OCI-LY1 (cell line): ENCODE measurements at regions not wholly inside any gene's neighbourhood (a gene's known extent, or its start where the extent isn't known, plus 50 kb on each side); places are given as distances from the start of the nearest gene placed in this dataset.
"Not testable (repeated sequence)": the region's sequence is repeated elsewhere in the genome, so short reads cannot be mapped to it uniquely, and the experiment has no call there.

ENCODE experiments used
- EZH2 ChIP-seq: fragments of 200-600 bp; sonication (generic), shearing (Covaris generic); IDR thresholded peaks from 2 replicates; pipeline ENCODE4 v1.8.0; 2017; ENCODE audit warnings: borderline replicate concordance, mixed run types, mild to moderate bottlenecking, antibody characterized with exemption, low read length, moderate library complexity, mixed read lengths
- TF ChIP-seq, protein P1 (sequence below): fragments of 200-600 bp; sonication (generic), shearing (Covaris generic); IDR thresholded peaks from 2 replicates; pipeline ENCODE4 v1.5.1; 2017; ENCODE audit warnings: mild to moderate bottlenecking, antibody characterized with exemption, low read length, moderate library complexity, mixed read lengths

DNA sequence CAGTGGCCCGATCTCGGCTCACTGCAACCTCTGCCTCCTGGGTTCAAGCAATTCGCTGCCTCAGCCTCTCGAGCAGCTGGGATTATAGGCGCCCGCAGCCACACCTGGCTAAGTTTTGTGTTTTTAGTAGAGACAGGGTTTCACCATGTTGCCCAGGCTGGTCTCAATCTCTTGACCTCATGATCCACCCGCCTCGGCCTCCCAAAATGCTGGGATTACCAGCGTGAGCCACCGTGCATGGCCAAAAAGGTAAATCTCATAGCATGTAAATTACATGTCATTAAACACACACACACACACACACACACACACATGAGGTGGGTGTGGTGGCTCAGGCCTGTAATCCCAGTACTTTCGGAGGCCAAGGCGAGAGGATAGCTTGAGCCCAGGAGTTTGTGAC, 53.7 kb upstream of the SEPTIN5 start:
- TF ChIP-seq, protein P1, sequence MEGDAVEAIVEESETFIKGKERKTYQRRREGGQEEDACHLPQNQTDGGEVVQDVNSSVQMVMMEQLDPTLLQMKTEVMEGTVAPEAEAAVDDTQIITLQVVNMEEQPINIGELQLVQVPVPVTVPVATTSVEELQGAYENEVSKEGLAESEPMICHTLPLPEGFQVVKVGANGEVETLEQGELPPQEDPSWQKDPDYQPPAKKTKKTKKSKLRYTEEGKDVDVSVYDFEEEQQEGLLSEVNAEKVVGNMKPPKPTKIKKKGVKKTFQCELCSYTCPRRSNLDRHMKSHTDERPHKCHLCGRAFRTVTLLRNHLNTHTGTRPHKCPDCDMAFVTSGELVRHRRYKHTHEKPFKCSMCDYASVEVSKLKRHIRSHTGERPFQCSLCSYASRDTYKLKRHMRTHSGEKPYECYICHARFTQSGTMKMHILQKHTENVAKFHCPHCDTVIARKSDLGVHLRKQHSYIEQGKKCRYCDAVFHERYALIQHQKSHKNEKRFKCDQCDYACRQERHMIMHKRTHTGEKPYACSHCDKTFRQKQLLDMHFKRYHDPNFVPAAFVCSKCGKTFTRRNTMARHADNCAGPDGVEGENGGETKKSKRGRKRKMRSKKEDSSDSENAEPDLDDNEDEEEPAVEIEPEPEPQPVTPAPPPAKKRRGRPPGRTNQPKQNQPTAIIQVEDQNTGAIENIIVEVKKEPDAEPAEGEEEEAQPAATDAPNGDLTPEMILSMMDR = not testable (repeated sequence)
- TF ChIP-seq EZH2 = not testable (repeated sequence)
